Caco-2 (cell line): ENCODE measurements at regions not wholly inside any gene's neighbourhood (a gene's known extent, or its start where the extent isn't known, plus 50 kb on each side); places are given as distances from the start of the nearest gene placed in this dataset.

Source experiments
- BruUV-seq: library from RNA; stranded (reverse); fragments of 400-500 nt; replicated peaks from 2 replicates; lab custom pipeline; 2021; lab: Mats Ljungman, UMichigan
- CTCF ChIA-PET: fragments of 300-600 bp; sonication (Branson Sonifier 250); formaldehyde crosslinking; loops from one replicate; lab custom pipeline; 2022; ENCODE audit warnings: antibody characterized with exemption; lab: Charles Lee
- POLR2A ChIA-PET: fragments of 300-600 bp; sonication (Branson Sonifier 250); formaldehyde crosslinking; loops from one replicate; lab custom pipeline; 2022; ENCODE audit warnings: antibody characterized with exemption; lab: Charles Lee
- DNase-seq, 2 experiments: peaks; one replicate each; pipeline versions ENCODE4 v3.0.0 to v3.0.0-alpha.2; 2020 to 2022
- H3K27me3 ChIP-seq: replicated peaks from 2 replicates; pipeline ENCODE4 v1.6.0; 2011; ENCODE audit warnings: low read length; ENCODE audit not compliant: control insufficient read depth, insufficient read depth
- H3K36me3 ChIP-seq: 2 replicates; pipeline ENCODE4 v1.5.1; 2011; ENCODE audit warnings: low read length; ENCODE audit not compliant: control insufficient read depth, insufficient read depth
- H3K4me1 ChIP-seq: fragments of 250-450 bp; sonication (Bioruptor Pico); 2 replicates; pipeline ENCODE4 v1.5.1; 2020; ENCODE audit warnings: mild to moderate bottlenecking
- H3K4me3 ChIP-seq: 2 replicates; pipeline ENCODE4 v1.5.1; 2011; ENCODE audit warnings: low read depth, mild to moderate bottlenecking, control low read depth, low read length
- H3K9me3 ChIP-seq: fragments of 250-450 bp; sonication (Bioruptor Pico); 2 replicates; pipeline ENCODE4 v1.5.1; 2020; ENCODE audit warnings: mild to moderate bottlenecking, moderate library complexity
- H3K27ac Mint-ChIP-seq: one replicate; pipeline ENCODE4 v1.8.0; 2022; ENCODE audit warnings: mixed read lengths; ENCODE audit not compliant: unreplicated experiment
- H3K27me3 Mint-ChIP-seq: one replicate; pipeline ENCODE4 v1.8.0; 2022; ENCODE audit warnings: mixed read lengths; ENCODE audit not compliant: insufficient read depth, unreplicated experiment
- H3K36me3 Mint-ChIP-seq: one replicate; pipeline ENCODE4 v1.8.0; 2022; ENCODE audit warnings: mild to moderate bottlenecking, mixed read lengths; ENCODE audit not compliant: insufficient read depth, unreplicated experiment
- H3K4me1 Mint-ChIP-seq: one replicate; pipeline ENCODE4 v1.8.0; 2022; ENCODE audit warnings: low read depth, mixed read lengths; ENCODE audit not compliant: unreplicated experiment
- H3K4me3 Mint-ChIP-seq: one replicate; pipeline ENCODE4 v1.8.0; 2022; ENCODE audit warnings: mild to moderate bottlenecking, moderate library complexity, mixed read lengths; ENCODE audit not compliant: unreplicated experiment
- H3K9me3 Mint-ChIP-seq: one replicate; pipeline ENCODE4 v1.8.0; 2022; ENCODE audit warnings: mixed read lengths; ENCODE audit not compliant: unreplicated experiment
- CTCF ChIP-seq, 2 experiments: fragments of 200-600 bp in 1 of 2; IDR thresholded peaks; 1 replicate in 1 of 2; 2 replicates in 1 of 2; pipeline versions ENCODE4 v1.5.1 to v1.8.0; 2011 to 2022; ENCODE audit warnings: antibody characterized with exemption in 1 of 2, control low read depth in 1 of 2, inconsistent platforms in 1 of 2, low read depth in 1 of 2, low read length in 1 of 2, mild to moderate bottlenecking in 1 of 2, moderate library complexity in 1 of 2; ENCODE audit not compliant: insufficient read depth in 1 of 2, severe bottlenecking in 1 of 2, unreplicated experiment in 1 of 2
- intact Hi-C: fragments of 100-400 bp; cut with micrococcal nuclease; formaldehyde crosslinking; loops from one replicate; pipeline ENCODE4 v1.10.0; 2022; ENCODE audit not compliant: unreplicated experiment

- Mint-ChIP-seq H3K4me3 (no peak overlapping the region), H3K4me1 (peaks cover 6% of the 10 kb centered on the region), H3K36me3 (no peaks in the 10 kb centered on the region), H3K27ac (no peak overlapping the region), H3K9me3 (peaks cover 9% of the 10 kb centered on the region), H3K27me3 (no peaks in the 10 kb centered on the region)
- no peaks in the 10 kb centered on the region for H3K27me3 ChIP-seq
- ChIA-PET POLR2A (no interaction called here), CTCF (no interaction called here)
- intact Hi-C loops: no loop called here
- H3K9me3 ChIP-seq: no peaks in the 10 kb centered on the region
- TF ChIP-seq CTCF (IDR thresholded peaks at IDR 0.05; ENCODE audit: insufficient read depth in 1 of 2, low read depth in 1 of 2, low read length in 1 of 2, severe bottlenecking in 1 of 2, unreplicated experiment in 1 of 2): no peak
- no peak overlapping the region for H3K4me3 ChIP-seq
- peaks cover 16% of the 10 kb centered on the region; the same call in 1 of the 2 replicates for H3K4me1 ChIP-seq
- BruUV-seq: no TSS peak
- no peak for DNase-seq
- no peaks in the 10 kb centered on the region for H3K36me3 ChIP-seq
Measured at GRCh38 chr6:132062626-132063025, 111.5 kb upstream of the CCN2 start.

- no peak for TF ChIP-seq CTCF (IDR thresholded peaks at IDR 0.05; ENCODE audit: insufficient read depth in 1 of 2, low read depth in 1 of 2, low read length in 1 of 2, severe bottlenecking in 1 of 2, unreplicated experiment in 1 of 2)
- CTCF ChIA-PET: no interaction called here
- H3K36me3 Mint-ChIP-seq: no peaks in the 10 kb centered on the region
- Histone ChIP-seq H3K4me1 (peaks cover 16% of the 10 kb centered on the region; the same call in 1 of the 2 replicates), H3K9me3 (no peaks in the 10 kb centered on the region), H3K4me3 (no peak overlapping the region), H3K36me3 (no peaks in the 10 kb centered on the region), H3K27me3 (no peaks in the 10 kb centered on the region)
- H3K9me3 Mint-ChIP-seq: peaks cover 6% of the 10 kb centered on the region
- POLR2A ChIA-PET: no interaction called here
- no peak overlapping the region for H3K27ac Mint-ChIP-seq
- intact Hi-C loops: loop anchor here (2.0 kb wide), 1 partner anchor 111 kb away; the partner anchor contains the start of gene CCN2
- H3K27me3 Mint-ChIP-seq: no peaks in the 10 kb centered on the region
- DNase-seq: no peak
- H3K4me3 Mint-ChIP-seq: no peak overlapping the region
- no TSS peak for BruUV-seq
- H3K4me1 Mint-ChIP-seq: peaks cover 6% of the 10 kb centered on the region
Measured at GRCh38 chr6:132061381-132061780, 110.2 kb upstream of the CCN2 start.

- POLR2A ChIA-PET: interaction anchor here (1.0 kb wide), 1 partner anchor 109 kb away, joined by 7 read pairs; the partner anchor contains the start of gene CCN2
- no peaks in the 10 kb centered on the region for H3K27me3 Mint-ChIP-seq
- no peak overlapping the region for H3K27ac Mint-ChIP-seq
- H3K9me3 Mint-ChIP-seq: no peaks in the 10 kb centered on the region
- H3K36me3 Mint-ChIP-seq: no peaks in the 10 kb centered on the region
- H3K4me1 Mint-ChIP-seq: peaks cover 6% of the 10 kb centered on the region
- intact Hi-C loops: loop anchor here (2.0 kb wide), 1 partner anchor 110 kb away; the partner anchor contains the start of gene CCN2
- CTCF ChIA-PET: no interaction called here
- no peak overlapping the region for H3K4me3 ChIP-seq
- no peaks in the 10 kb centered on the region for H3K27me3 ChIP-seq
- peaks cover 16% of the 10 kb centered on the region; the same call in 1 of the 2 replicates for H3K4me1 ChIP-seq
- H3K36me3 ChIP-seq: no peaks in the 10 kb centered on the region
- no peak overlapping the region for H3K4me3 Mint-ChIP-seq
- H3K9me3 ChIP-seq: no peaks in the 10 kb centered on the region
- DNase-seq: peak in 1 of 2 experiments; percentile 10
- no peak for TF ChIP-seq CTCF (IDR thresholded peaks at IDR 0.05; ENCODE audit: insufficient read depth in 1 of 2, low read depth in 1 of 2, low read length in 1 of 2, severe bottlenecking in 1 of 2, unreplicated experiment in 1 of 2)
- no TSS peak for BruUV-seq
Measured at GRCh38 chr6:132060591-132060990, 109.4 kb upstream of the CCN2 start.
